ENCODE measurements at regions not wholly inside any gene's neighbourhood (a gene's known extent, or its start where the extent isn't known, plus 50 kb on each side); places are given as distances from the start of the nearest gene placed in this dataset.

DNA sequence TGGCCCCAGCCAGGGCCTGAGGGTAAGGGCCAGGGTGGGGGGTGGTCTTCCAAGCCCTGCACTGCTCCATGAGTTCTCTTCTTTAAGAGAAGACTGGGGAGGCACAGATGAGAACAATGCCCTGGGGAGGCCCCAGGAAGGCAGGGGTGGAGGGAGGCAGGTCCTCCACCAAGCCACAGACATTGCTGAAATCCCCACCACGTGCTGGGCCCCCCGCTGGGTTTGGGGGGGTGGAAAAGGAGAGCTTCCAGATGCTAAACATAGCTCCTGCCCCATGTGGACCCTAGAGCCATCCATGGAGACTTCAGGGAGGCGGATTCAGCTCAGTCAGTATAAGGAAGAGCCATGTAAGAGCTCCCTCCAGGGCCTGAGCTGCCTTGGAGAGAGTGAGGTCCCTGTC lies 157.8 kb upstream of the LINGO1 start:
- peak; percentile 47 for DNase-seq (ENCODE audit: missing footprints)
- no peak for ATAC-seq
- intact Hi-C loops (cut with DNase I) = no loop called here

DNA sequence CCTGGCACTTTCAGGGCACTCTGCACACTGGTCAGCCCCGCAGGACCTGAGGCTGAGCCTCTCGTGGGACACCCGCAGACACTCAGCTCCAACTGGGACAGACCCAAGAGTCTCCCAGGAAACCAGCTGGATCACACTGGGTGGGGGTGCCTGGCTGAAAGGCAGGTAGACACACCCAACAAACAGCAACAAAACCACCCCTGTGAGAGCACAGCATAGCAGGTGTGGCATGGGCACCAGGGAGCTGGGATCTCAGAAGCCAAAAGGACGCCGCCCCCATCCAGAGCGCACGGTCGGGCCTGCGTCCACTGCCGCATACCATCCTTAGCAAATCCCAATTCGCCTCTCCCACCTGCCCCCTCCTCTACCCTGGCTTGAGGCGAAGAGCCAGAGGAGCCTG lies 154.2 kb upstream of the LINGO1 start:
- intact Hi-C loops (cut with DNase I) = no loop called here
- no peak for ATAC-seq
- DNase-seq (ENCODE audit: missing footprints) = no peak

DNA sequence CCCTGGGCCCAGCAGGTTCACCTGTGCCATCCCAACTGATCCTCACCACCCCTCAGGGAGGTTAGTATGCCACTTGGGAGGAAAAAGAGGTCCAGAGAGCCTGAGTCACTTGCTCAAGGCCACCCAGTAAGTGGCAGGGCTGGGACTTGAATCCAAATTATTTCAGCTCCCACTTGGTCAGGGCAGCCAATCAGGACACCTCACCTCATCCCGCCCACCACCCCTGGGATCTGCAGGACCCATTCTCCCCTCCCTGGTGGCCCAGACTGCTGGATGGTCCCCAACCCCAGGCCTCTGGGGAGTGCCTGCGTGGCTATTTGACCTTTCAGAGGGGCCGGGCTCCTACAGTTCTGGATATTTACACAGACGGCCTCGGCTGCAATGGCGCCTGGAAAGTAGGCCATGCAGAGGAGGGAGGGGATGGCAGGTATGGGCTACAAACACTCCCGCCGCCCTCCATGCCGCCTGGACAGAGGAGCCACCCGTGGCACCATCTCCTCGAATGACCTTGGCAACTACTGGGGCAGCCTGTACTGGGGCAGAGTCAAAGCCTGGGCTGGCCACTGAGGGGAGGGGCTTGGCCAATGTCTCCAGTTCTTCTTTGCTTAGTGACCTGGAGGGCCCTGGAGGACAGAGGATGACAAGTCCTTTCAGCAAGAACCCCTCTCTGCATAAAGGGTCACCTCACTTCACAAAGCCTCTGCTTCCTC lies 153.6 kb upstream of the LINGO1 start:
- DNase-seq (ENCODE audit: missing footprints) (peak; percentile 60), ATAC-seq (no peak)
- intact Hi-C loops (cut with DNase I) = no loop called here

DNA sequence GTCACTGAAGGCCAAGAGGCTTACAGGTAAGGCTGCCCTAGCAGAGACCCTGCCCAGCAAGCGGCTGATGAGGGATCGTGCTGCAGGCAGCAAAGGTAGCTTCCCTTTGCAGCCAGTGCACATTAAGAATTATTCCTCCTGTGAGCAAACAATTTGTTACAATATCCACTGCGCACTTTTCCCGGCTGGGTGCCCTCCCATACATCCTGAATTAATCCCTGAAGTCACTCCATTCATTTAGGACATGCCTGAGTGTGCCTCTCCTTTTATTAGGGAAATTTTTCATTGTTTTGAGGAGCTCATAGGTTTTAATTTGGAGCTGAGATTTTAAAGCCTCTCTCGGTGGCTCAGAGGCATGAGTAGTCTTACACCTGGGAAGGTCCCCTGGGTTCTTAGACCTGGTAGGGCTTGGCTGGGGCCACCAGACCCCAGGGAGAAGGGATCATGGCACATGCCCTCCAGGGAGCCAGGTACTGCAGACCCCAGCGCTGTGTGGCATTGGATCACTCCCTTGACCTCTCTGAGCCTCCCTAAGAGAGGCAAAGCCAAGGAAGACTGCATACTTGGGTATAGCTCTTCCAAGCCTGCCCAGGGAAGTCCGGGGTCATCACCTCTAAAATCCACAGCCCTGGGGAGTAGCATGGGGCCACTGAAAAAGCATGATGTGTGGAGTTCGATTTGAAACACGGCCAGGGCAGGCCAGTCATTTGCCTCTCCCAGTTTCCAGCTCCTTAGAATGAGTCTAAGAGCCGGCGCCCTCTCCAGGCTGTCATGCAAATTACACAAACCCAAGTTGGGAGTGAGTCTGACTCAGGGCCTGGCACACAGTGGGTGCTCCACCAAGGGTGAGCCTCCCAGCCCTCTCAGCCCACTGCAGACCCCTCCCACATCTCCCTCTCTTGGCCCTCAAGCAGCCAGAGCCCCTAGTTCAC lies 151.9 kb upstream of the LINGO1 start:
- ATAC-seq = no peak
- intact Hi-C loops (cut with DNase I) = no loop called here
- DNase-seq (ENCODE audit: missing footprints) = peak; percentile 11

DNA sequence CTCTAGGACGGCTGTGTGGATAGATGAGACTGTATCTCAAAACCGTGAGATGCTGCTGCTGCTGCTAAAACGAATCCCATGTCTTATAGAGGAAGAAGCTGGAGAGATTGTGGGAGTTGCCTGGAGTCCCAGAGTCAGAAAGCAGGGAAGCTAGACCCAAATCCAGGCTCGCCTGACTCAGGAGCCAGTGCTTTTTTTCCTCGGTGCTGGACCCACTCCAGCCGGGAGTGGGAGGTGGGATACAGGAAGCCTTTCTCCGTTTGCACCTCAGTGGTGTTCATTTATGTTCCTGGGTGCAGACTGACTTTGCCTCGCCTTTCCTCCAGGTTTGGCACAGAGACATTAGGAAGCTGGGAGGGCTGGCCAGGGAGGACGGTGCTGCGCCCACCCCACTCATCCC lies 150.9 kb upstream of the LINGO1 start:
- ATAC-seq (no peak), DNase-seq (ENCODE audit: missing footprints) (peak; percentile 22)
- intact Hi-C loops (cut with DNase I) = no loop called here

DNA sequence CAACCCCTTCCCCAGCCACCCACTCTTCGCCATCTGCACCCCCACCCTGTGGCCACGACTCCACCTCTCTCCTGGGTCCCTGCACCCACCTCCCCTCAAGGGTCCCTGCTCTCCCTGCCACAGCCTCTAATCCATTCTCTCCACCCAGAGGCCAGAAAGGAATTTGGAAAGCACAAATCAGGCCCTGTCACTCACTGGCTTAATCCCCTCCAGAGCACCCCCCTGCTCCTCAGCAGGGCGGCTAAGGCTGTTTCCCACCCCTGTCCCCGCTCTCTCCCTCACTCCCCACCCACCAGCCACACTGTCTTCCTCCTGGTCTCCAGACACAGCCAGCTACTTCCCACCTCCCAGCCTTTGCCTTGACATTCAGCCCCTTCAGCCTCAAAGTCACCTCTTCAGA lies 150.0 kb upstream of the LINGO1 start:
- DNase-seq (ENCODE audit: missing footprints) = no peak
- intact Hi-C loops (cut with DNase I) = no loop called here
- no peak for ATAC-seq

DNA sequence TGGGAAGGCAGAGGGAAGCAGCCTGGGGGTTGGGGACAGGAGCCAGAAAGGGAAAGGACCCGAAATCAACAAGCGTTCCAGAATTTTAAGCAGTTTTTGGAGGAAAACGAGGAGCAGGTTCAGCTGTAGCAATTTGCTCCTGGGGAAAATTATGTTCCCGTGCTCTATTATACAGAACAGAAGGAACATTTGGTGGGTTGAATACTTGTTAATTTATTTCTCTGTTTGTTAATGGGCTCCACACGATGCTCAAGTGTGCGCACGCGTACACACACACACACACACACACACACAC lies 149.2 kb upstream of the LINGO1 start:
- no peak for ATAC-seq
- intact Hi-C loops (cut with DNase I) = no loop called here
- peak; percentile 1 for DNase-seq (ENCODE audit: missing footprints)

DNA sequence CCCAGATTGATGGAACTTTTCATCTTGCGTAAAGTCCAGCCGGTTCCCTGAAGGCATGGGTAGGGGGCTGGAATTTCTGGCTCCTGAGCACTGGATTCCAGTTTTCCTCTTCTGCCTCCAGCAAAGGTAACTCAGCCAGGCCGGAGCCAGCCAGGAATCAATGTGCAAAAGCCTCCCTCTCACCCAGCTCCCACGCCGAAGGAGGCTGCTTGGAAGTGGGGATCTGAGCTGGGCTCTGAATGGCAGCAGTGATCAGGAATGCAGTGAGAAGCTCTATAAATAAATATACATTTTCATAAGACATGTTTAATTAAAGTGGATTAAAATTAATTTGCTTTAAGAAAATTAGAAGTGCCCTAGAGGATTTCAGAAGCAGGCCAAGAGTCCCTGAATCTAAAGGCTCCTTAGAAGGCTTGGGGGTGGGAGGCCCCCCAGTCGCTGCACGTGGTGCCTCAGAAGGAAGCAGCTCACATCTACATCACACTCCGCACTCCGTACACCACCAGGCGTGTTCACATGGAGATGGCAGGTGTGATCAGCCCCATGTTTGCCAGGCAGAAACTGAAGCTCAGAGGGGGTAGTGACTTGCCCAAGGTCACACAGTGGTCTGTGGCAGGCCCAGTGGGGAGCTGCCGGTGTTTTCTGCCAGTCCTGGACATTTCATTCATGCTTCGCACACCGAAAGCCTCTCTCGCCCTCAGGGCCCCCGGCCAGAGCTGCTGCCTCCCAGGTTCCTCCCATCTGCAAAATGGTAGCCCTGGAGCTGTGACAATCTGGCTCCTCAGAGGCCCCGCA lies 148.6 kb upstream of the LINGO1 start:
- intact Hi-C loops (cut with DNase I) = no loop called here
- DNase-seq (ENCODE audit: missing footprints) (peak; percentile 20), ATAC-seq (no peak)

DNA sequence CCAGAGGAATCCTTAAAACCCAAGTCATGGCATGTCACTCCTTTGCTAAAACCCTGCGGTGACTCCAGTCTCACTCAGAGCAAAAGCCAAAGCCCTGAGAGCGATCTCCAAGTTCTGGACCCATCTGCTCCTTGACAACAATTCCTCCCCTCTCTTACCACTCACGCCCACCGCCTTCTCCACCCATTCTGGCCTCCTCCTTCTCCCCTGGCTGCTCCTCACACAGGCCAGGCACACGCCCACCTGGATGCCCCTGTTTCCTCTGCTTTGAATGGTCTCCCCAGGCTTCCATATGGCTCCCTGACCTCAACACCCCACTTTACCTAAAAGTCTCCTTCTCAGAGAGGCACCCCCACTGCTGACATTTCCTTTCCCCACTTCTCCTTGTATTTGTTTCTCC lies 146.1 kb upstream of the LINGO1 start:
- DNase-seq (ENCODE audit: missing footprints) (no peak), ATAC-seq (no peak)
- intact Hi-C loops (cut with DNase I) = no loop called here

DNA sequence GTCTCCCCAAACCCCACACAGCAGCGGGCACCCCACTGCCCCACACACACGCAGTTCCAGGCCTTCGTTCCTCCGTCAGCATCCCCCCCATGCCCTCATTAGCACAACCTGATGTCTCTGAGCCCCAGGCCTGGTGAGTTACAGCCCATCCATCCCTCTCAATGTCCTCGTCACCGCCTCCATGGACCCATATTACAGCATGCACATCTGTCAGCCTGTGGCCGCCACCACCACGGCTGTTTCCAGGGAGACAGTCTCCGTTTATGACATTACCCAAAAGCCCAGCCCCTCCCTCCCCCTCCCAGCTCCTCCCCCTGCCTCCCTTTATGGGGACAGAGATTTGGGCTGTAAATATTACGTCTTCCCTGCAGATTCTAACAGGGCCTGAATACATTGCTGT lies 143.1 kb upstream of the LINGO1 start:
- DNase-seq (ENCODE audit: missing footprints) (peak; percentile 11), ATAC-seq (no peak)
- intact Hi-C loops (cut with DNase I) = no loop called here

DNA sequence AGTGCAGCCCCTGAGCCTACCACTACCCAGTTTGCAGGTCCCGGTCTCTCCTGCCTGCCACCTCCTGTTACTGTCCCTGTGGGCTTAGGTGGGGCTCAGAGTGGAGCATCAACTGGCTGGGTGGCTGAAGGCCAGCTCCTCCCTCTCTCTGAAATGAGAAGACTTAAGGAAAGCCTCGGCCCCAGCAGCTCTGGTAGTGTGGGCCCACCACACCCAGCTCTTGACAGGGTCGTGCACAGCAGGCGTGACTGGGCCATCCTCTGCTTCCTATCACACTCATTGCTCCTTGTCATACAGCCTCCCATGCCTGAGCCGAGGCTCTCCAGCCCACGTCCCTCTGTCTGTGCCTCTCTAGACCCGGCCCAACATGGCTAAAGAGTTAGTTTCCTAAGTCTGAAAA lies 142.7 kb upstream of the LINGO1 start:
- intact Hi-C loops (cut with DNase I) = no loop called here
- ATAC-seq (no peak), DNase-seq (ENCODE audit: missing footprints) (peak; percentile 23)

DNA sequence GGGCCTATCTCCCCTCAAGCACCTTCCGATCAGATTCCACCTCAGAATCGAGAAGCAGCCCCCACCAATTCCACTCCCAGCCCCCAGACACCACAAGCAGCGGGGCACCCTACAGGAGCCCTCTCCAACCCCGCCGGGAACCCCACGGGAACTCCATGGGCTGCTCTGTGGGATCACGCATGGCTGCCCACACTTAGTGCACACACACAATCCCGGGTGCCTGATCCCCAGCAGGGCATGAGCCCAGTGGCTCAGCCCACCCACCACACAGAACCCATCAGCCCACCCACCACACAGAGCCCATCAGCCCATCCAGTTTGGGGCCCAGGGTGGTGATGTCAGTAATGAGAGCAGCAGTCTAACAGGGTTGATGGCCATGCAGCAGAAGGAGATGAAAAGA lies 141.6 kb upstream of the LINGO1 start:
- intact Hi-C loops (cut with DNase I) = no loop called here
- DNase-seq (ENCODE audit: missing footprints) = peak; percentile 55
- no peak for ATAC-seq

DNA sequence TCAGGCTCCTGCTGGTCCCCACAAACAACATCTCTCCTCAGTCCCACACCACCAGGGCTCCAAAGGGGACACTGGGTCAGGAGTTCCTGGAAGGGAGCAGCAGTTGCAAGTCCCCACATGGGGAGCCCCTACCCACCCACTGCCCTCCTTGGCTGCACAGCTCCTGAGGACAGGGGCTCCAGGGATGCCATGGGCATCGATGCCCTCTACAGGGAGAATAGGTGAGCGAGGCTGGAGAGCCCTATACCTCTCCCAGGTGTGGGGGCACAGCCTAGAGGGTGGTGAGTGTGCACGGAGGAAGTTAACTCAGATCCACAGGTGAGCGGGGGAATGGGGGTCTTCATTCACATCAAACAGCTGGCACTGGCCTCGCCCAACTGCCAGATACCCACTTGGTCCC lies 141.2 kb upstream of the LINGO1 start:
- intact Hi-C loops (cut with DNase I) = no loop called here
- DNase-seq (ENCODE audit: missing footprints) (peak; percentile 50), ATAC-seq (no peak)

DNA sequence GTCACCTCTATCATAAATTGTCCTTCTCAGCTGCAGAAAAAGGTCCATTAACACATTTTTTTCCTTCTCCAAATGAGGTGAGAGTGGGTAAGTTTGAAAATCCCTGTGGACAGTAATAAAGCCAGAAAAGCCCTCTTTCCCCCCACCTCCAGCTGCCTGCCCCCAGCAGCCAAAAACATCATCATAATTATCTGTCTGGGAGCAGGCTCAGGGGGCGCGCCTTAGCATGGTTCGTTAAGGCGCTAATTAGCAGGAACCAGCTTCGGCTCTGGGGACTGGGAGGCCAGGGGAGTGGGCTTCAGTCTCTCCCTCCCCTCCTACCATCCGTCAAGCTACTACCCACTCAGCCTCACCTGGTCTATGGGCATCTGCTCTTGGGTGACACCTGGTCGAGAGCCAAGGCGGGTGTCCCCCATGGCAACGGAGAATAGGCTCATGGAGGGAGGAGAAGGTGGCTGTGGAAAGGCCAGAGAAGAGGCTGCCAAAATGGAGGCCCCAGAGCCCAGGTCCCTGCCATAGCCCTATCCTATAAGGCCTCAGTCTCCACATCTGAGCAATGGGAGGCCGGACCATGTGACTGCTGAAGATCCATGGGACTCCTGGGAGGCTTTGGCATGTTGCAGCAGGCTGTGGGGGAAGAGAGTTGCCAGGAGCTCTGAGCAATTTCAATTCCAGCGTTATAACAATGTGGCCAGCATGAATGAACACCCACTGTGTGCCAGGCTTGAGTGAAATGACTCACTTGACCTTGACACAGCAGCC lies 140.1 kb upstream of the LINGO1 start:
- intact Hi-C loops (cut with DNase I) = no loop called here
- ATAC-seq = no peak
- peak; percentile 37 for DNase-seq (ENCODE audit: missing footprints)

DNA sequence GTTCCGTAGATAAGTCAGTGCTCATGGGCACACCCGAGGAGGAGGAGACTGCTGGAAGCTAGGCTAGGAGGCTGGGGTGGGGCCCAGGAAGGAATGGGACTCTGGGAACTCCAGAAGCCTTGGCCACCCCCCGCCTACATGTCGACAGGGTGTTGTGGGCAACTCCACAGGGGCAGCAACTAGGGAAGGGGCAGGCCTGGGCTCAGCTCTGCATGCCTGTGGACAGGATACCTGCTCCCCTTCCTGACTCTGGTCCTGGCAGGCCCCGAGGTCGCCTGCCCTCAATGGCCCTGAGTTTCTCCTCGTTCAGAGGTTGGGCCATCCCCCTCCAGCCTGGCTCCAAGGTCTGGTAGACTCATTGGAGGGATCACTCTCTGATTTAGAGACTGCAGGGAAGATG lies 138.9 kb upstream of the LINGO1 start:
- ATAC-seq (no peak), DNase-seq (ENCODE audit: missing footprints) (peak; percentile 23)
- intact Hi-C loops (cut with DNase I) = no loop called here

DNA sequence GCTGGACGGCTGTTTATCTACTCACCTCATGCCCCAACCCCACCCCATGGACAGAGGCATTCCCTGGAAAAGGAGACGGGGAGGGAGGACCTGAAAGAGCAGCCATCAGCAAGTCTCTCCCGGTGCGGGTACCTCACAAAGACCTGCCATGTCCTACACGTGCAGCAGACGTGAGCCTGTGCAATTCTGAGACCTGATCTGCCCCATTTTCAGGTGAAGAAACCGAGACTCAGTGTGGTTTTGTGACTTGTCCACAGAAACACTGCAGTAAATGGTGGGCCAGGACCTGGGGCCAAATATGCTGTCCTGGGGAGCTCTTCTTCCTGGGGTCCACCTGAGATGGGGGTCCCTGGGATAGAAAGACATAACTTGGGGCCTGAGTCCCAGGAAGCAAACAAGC lies 137.0 kb upstream of the LINGO1 start:
- intact Hi-C loops (cut with DNase I) = no loop called here
- ATAC-seq = no peak

DNA sequence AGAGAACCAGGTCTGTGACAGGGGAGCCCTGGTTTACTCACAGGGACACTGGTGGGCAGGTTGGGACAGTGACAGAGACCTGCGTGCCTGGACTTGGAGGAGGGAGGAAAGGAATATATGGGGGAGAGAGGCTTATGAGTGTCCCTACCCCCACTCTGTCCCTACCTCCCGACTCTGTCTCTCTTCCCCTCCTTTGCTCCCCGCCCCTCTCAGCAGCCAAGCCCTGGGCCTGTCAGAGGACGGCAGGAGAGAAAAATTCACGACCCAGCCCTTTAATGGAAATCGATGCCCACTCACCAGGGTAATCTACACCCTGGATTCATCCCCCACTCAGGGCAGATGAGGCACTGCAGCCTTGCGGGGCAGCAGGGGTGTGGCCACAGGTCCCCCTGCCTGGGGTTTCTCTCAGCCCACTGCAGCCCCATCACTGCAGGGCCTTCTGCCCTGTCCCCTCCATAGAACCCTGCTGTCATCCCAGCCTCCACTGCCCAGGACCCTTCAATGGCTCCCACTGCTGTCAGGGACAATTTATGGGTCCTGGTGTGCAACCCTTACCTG lies 135.9 kb upstream of the LINGO1 start:
- ATAC-seq = no peak
- DNase-seq (ENCODE audit: missing footprints) = peak; percentile 22
- intact Hi-C loops (cut with DNase I) = no loop called here

More for the DNA sequence above, 137.0 kb upstream of the LINGO1 start:
- peak; percentile 13 for DNase-seq (ENCODE audit: missing footprints)

DNA sequence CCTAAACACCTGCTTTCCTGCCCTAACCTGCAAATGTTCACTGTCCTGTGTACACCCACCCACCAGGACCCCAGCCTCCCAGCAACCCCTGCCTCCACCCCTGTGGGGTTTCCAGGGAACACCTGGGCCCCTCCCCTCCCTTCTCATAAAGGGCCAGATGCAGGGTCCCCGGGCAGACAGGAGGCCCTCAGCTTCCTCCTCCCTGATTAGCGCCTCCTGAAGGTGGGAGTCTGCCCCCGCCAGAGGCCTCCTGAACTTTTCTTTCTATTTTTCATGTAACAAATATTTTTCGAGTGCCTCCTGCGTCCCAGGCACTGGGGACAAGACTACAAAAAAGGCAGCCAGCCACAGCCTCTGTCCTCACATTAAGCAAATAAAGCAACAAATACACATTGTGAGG lies 135.4 kb upstream of the LINGO1 start:
- intact Hi-C loops (cut with DNase I) = no loop called here
- no peak for ATAC-seq
- DNase-seq (ENCODE audit: missing footprints) = no peak

DNA sequence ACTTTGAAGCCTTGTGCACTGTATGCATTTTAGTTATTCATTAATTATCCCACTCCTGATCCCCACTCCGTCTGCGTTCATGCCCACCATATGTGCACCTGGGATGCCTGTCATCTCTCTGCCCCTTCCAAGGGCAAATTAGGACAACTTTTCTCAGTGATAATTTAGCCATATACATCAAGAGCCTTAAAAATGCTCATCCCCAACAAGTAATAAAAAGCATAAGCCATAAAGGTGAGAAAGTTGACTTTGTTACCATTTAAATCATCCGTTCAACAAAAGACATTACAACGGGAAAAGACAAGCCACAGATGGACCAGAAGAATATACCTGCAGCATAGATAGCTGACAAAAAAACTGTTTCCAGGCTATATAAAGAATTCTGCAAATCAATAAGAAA lies 131.4 kb upstream of the LINGO1 start:
- DNase-seq (ENCODE audit: missing footprints) (no peak), ATAC-seq (no peak)
- intact Hi-C loops (cut with DNase I) = no loop called here

All from Right ventricle myocardium inferior (tissue), 1 donor.